ENCODE measurements at regions not wholly inside any gene's neighbourhood (a gene's known extent, or its start where the extent isn't known, plus 50 kb on each side); places are given as distances from the start of the nearest gene placed in this dataset.

- TF ChIP-seq, protein P1, sequence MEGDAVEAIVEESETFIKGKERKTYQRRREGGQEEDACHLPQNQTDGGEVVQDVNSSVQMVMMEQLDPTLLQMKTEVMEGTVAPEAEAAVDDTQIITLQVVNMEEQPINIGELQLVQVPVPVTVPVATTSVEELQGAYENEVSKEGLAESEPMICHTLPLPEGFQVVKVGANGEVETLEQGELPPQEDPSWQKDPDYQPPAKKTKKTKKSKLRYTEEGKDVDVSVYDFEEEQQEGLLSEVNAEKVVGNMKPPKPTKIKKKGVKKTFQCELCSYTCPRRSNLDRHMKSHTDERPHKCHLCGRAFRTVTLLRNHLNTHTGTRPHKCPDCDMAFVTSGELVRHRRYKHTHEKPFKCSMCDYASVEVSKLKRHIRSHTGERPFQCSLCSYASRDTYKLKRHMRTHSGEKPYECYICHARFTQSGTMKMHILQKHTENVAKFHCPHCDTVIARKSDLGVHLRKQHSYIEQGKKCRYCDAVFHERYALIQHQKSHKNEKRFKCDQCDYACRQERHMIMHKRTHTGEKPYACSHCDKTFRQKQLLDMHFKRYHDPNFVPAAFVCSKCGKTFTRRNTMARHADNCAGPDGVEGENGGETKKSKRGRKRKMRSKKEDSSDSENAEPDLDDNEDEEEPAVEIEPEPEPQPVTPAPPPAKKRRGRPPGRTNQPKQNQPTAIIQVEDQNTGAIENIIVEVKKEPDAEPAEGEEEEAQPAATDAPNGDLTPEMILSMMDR (IDR thresholded peaks at IDR 0.05) = no peak
- no peak for TF ChIP-seq POLR2A (IDR thresholded peaks at IDR 0.05)
Measured at GRCh38 chr7:45454771-45455170, 119.4 kb upstream of the ADCY1 start.

Data from esophagus squamous epithelium (tissue), 4 donors.